CD8-positive, alpha-beta memory T cell (primary cell): ENCODE measurements at regions not wholly inside any gene's neighbourhood (a gene's known extent, or its start where the extent isn't known, plus 50 kb on each side); places are given as distances from the start of the nearest gene placed in this dataset.

Experiments used
- CTCF ChIA-PET: fragments of 350-600 bp; sonication (Branson Sonifier 250); formaldehyde crosslinking; loops from one replicate; lab custom pipeline; 2021; ENCODE audit warnings: antibody characterized with exemption; lab: Charles Lee
- POLR2A ChIA-PET: fragments of 350-600 bp; sonication (Branson Sonifier 250); formaldehyde crosslinking; loops from one replicate; lab custom pipeline; 2021; ENCODE audit warnings: antibody characterized with exemption; lab: Charles Lee
- DNase-seq, 5 donors: peaks; one replicate each; pipeline versions ENCODE4 v3.0.0 to v3.0.0-alpha.2; 2020 to 2022; ENCODE audit warnings: mixed read lengths in 1 of 5
- H3K27ac ChIP-seq: one replicate; pipeline ENCODE4 v1.7.0; 2013; ENCODE audit warnings: low read depth, mild to moderate bottlenecking, low read length, moderate library complexity
- H3K27me3 ChIP-seq: 2 replicates; pipeline ENCODE4 v1.7.0; 2013; ENCODE audit warnings: low read length, mild to moderate bottlenecking; ENCODE audit not compliant: insufficient read depth, poor library complexity, severe bottlenecking
- H3K36me3 ChIP-seq: 2 replicates; pipeline ENCODE4 v1.7.0; 2013; ENCODE audit warnings: mild to moderate bottlenecking, low read length, moderate library complexity; ENCODE audit not compliant: insufficient read depth
- H3K4me1 ChIP-seq: 2 replicates; pipeline ENCODE4 v1.7.0; 2013; ENCODE audit warnings: mild to moderate bottlenecking, low read length, moderate library complexity; ENCODE audit not compliant: insufficient read depth
- H3K4me3 ChIP-seq: 2 replicates; pipeline ENCODE4 v1.7.0; 2013; ENCODE audit warnings: mild to moderate bottlenecking, low read length
- H3K9me3 ChIP-seq: 2 replicates; pipeline ENCODE4 v1.7.0; 2013; ENCODE audit warnings: mild to moderate bottlenecking, low read length
- H3K27ac Mint-ChIP-seq, 8 donors: one replicate each; pipeline ENCODE4 v1.8.0; 2020 to 2021; ENCODE audit warnings: mixed read lengths in 8 of 8, mild to moderate bottlenecking in 6 of 8, inconsistent platforms in 3 of 8, moderate library complexity in 3 of 8
- H3K27me3 Mint-ChIP-seq, 2 donors: one replicate each; pipeline ENCODE4 v1.8.0; 2020 to 2021; ENCODE audit warnings: mixed read lengths in 2 of 2, mild to moderate bottlenecking in 1 of 2, moderate library complexity in 1 of 2
- H3K36me3 Mint-ChIP-seq, 3 donors: one replicate each; pipeline ENCODE4 v1.8.0; 2020 to 2021; ENCODE audit warnings: mixed read lengths in 3 of 3, inconsistent platforms in 1 of 3, mild to moderate bottlenecking in 1 of 3
- H3K4me1 Mint-ChIP-seq, 3 donors: one replicate each; pipeline ENCODE4 v1.8.0; 2020 to 2021; ENCODE audit warnings: mixed read lengths in 3 of 3, inconsistent platforms in 1 of 3, mild to moderate bottlenecking in 1 of 3
- H3K4me3 Mint-ChIP-seq, 7 donors: one replicate each; pipeline ENCODE4 v1.8.0; 2020 to 2021; ENCODE audit warnings: mixed read lengths in 7 of 7, mild to moderate bottlenecking in 6 of 7, moderate library complexity in 4 of 7, inconsistent platforms in 2 of 7
- H3K9me3 Mint-ChIP-seq, 5 donors: one replicate each; pipeline ENCODE4 v1.8.0; 2020 to 2022; ENCODE audit warnings: mixed read lengths in 5 of 5, mild to moderate bottlenecking in 3 of 5, moderate library complexity in 2 of 5, inconsistent platforms in 1 of 5

- ChIA-PET POLR2A (no interaction called here), CTCF (interaction anchor here (1.3 kb wide), 1 partner anchor 9 kb away, joined by 4 read pairs; no protein-coding TSS in a partner anchor)
- Mint-ChIP-seq H3K9me3 (no peaks in the 10 kb centered on the region), H3K4me1 (peaks cover 0 to 4% (median 0%) of the 10 kb centered on the region in 3 donors), H3K36me3 (no peaks in the 10 kb centered on the region), H3K27me3 (peaks cover 8 to 25% of the 10 kb centered on the region in 2 donors), H3K27ac (no peak overlapping the region), H3K4me3 (no peak overlapping the region)
- no peak overlapping the region for H3K27ac ChIP-seq
- H3K36me3 ChIP-seq: no peaks in the 10 kb centered on the region
- no peaks in the 10 kb centered on the region for H3K9me3 ChIP-seq
- no peak for DNase-seq
- H3K4me1 ChIP-seq: no peaks in the 10 kb centered on the region
- H3K4me3 ChIP-seq: no peak overlapping the region
- H3K27me3 ChIP-seq: no peaks in the 10 kb centered on the region
Measured at GRCh38 chr6:90934081-90934480, 347.2 kb upstream of the MAP3K7 start.

GRCh38 chr6:90932351-90932750 is 345.5 kb upstream of the MAP3K7 start:
- no peaks in the 10 kb centered on the region for H3K9me3 Mint-ChIP-seq
- Histone ChIP-seq H3K9me3 (no peaks in the 10 kb centered on the region), H3K4me1 (no peaks in the 10 kb centered on the region), H3K27ac (no peak overlapping the region), H3K27me3 (no peaks in the 10 kb centered on the region), H3K36me3 (no peaks in the 10 kb centered on the region), H3K4me3 (no peak overlapping the region)
- H3K36me3 Mint-ChIP-seq: no peaks in the 10 kb centered on the region
- POLR2A ChIA-PET: no interaction called here
- no peak for DNase-seq
- H3K27me3 Mint-ChIP-seq: peaks cover 8 to 27% of the 10 kb centered on the region in 2 donors
- no peak overlapping the region for H3K27ac Mint-ChIP-seq
- CTCF ChIA-PET: no interaction called here
- peaks cover 0 to 4% (median 0%) of the 10 kb centered on the region in 3 donors for H3K4me1 Mint-ChIP-seq
- H3K4me3 Mint-ChIP-seq: no peak overlapping the region

- Histone ChIP-seq H3K27me3 (no peaks in the 10 kb centered on the region), H3K4me3 (no peak overlapping the region), H3K9me3 (no peaks in the 10 kb centered on the region), H3K27ac (no peak overlapping the region), H3K4me1 (no peaks in the 10 kb centered on the region), H3K36me3 (no peaks in the 10 kb centered on the region)
- Mint-ChIP-seq H3K27me3 (peaks cover 4 to 26% of the 10 kb centered on the region in 2 donors), H3K4me3 (no peak overlapping the region), H3K27ac (peak overlapping the region in 1 of 8 donors; percentile 75), H3K9me3 (no peaks in the 10 kb centered on the region), H3K4me1 (no peaks in the 10 kb centered on the region), H3K36me3 (no peaks in the 10 kb centered on the region)
- ChIA-PET POLR2A (no interaction called here), CTCF (no interaction called here)
- DNase-seq: no peak
Measured at GRCh38 chr6:90928051-90928450, 341.2 kb upstream of the MAP3K7 start.

- H3K27ac ChIP-seq: no peak overlapping the region
- ChIA-PET POLR2A (no interaction called here), CTCF (interaction anchor here (0.9 to 1.0 kb wide), 2 partner anchors 9 to 16 kb away, joined by 3 to 4 read pairs; no protein-coding TSS in a partner anchor)
- no peaks in the 10 kb centered on the region for H3K36me3 Mint-ChIP-seq
- no peaks in the 10 kb centered on the region for H3K9me3 ChIP-seq
- H3K4me1 ChIP-seq: no peaks in the 10 kb centered on the region
- no peaks in the 10 kb centered on the region for H3K27me3 ChIP-seq
- H3K9me3 Mint-ChIP-seq: no peaks in the 10 kb centered on the region
- no peak overlapping the region for H3K27ac Mint-ChIP-seq
- H3K27me3 Mint-ChIP-seq: peaks cover 2 to 13% of the 10 kb centered on the region in 2 donors
- H3K4me3 Mint-ChIP-seq: no peak overlapping the region
- no peak overlapping the region for H3K4me3 ChIP-seq
- no peaks in the 10 kb centered on the region for H3K4me1 Mint-ChIP-seq
- H3K36me3 ChIP-seq: no peaks in the 10 kb centered on the region
- DNase-seq: no peak
Measured at GRCh38 chr6:90925726-90926125, 338.9 kb upstream of the MAP3K7 start.

DNA sequence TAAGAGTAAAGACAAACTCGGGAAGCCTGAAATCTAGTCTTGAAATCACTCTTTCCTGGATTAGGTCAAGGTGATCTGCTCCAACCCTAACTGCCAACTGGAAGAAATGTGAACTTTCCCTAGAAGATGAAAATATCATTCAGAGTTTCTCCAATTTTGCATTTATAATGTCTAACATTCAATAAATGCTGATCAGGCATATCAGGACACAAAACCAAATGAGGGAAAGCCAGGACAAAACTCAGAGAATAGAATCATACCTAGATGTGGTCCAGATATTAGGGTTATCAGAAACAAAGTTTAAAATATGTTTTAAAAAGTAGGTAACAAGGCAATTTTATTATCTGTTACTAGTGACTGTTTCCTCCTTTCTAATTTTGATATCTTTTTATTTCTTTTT is 335.5 kb upstream of the MAP3K7 start:
- ChIA-PET CTCF (no interaction called here), POLR2A (no interaction called here)
- DNase-seq: no peak
- Mint-ChIP-seq H3K36me3 (no peaks in the 10 kb centered on the region), H3K27me3 (peaks cover 2 to 12% of the 10 kb centered on the region in 2 donors), H3K9me3 (no peaks in the 10 kb centered on the region), H3K4me3 (no peak overlapping the region), H3K27ac (no peak overlapping the region), H3K4me1 (no peaks in the 10 kb centered on the region)
- no peaks in the 10 kb centered on the region for H3K9me3 ChIP-seq
- no peaks in the 10 kb centered on the region for H3K36me3 ChIP-seq
- H3K27me3 ChIP-seq: no peaks in the 10 kb centered on the region
- H3K27ac ChIP-seq: no peak overlapping the region
- no peaks in the 10 kb centered on the region for H3K4me1 ChIP-seq
- no peak overlapping the region for H3K4me3 ChIP-seq

DNA sequence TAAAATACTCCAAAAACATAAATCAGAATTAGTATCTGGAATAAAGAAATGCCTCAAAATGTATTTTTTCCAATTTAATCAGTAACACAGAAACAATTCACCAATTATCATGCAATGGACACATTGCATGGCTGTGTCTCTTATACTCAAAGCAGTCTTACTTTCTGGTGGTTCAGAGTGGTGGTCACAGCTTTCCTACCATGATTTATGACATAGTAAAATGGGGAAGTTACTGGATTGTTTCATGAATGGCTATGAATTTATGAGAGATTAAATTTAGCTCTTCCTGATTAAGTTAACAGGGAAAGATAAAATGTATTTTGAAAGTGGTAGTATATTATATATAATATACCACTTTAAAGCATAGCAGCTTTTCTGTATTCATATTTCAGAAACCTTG is 331.5 kb upstream of the MAP3K7 start:
- Mint-ChIP-seq H3K4me1 (no peaks in the 10 kb centered on the region), H3K27me3 (peaks cover 5 to 24% of the 10 kb centered on the region in 2 donors), H3K9me3 (peaks cover 0 to 6% (median 0%) of the 10 kb centered on the region in 5 donors), H3K36me3 (no peaks in the 10 kb centered on the region), H3K4me3 (no peak overlapping the region), H3K27ac (no peak overlapping the region)
- Histone ChIP-seq H3K27me3 (no peaks in the 10 kb centered on the region), H3K4me1 (no peaks in the 10 kb centered on the region), H3K36me3 (no peaks in the 10 kb centered on the region), H3K4me3 (no peak overlapping the region), H3K9me3 (no peaks in the 10 kb centered on the region), H3K27ac (no peak overlapping the region)
- DNase-seq: no peak
- ChIA-PET POLR2A (no interaction called here), CTCF (no interaction called here)

DNA sequence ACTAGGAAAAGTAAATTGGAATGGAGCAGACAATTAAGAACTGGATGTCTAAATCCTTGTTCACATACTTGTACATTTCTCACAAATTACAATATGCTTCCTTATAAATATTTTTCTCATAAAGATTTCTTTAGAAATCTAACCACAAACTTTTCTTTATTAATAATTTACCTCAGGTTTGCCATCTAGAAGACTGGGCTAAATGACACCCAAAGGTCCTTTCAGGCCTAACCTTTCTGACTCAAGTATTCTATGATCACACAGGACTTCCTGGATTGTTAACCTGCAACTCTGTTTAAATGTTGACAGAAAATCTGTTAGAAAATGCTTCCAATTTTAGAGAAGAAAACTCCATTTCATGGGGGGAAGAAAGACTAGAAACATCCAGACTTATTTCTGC is 330.5 kb upstream of the MAP3K7 start:
- Histone ChIP-seq H3K27me3 (no peaks in the 10 kb centered on the region), H3K27ac (no peak overlapping the region), H3K4me1 (no peaks in the 10 kb centered on the region), H3K4me3 (no peak overlapping the region), H3K9me3 (no peaks in the 10 kb centered on the region), H3K36me3 (no peaks in the 10 kb centered on the region)
- H3K9me3 Mint-ChIP-seq: peaks cover 0 to 6% (median 0%) of the 10 kb centered on the region in 5 donors
- no peaks in the 10 kb centered on the region for H3K4me1 Mint-ChIP-seq
- ChIA-PET POLR2A (no interaction called here), CTCF (no interaction called here)
- no peaks in the 10 kb centered on the region for H3K36me3 Mint-ChIP-seq
- no peak for DNase-seq
- H3K27ac Mint-ChIP-seq: no peak overlapping the region
- no peak overlapping the region for H3K4me3 Mint-ChIP-seq
- peaks cover 5 to 29% of the 10 kb centered on the region in 2 donors for H3K27me3 Mint-ChIP-seq

DNA sequence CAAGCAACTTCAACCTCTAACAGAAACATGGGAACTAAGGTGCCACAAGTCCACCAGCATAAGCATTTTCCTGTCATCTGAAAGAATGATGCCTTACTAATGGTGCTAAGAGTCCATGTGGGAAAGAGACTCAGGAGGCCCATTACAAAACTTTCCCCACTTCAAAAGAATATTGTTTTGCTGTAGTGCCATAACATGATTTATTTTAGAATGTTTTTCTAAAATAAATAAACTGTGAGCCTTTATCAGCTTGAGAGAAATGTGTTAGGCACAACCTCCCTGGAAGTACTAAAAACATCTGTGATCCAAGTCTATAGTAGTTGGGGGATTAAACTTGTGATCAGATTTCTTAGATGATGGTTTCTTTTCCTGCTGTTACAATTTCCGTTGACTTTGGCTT is 330.1 kb upstream of the MAP3K7 start:
- H3K36me3 Mint-ChIP-seq: no peaks in the 10 kb centered on the region

More for the DNA sequence above, 330.1 kb upstream of the MAP3K7 start:
- Mint-ChIP-seq H3K9me3 (peaks cover 0 to 6% (median 0%) of the 10 kb centered on the region in 5 donors), H3K4me3 (no peak overlapping the region), H3K27ac (no peak overlapping the region), H3K27me3 (peaks cover 5 to 29% of the 10 kb centered on the region in 2 donors), H3K4me1 (no peaks in the 10 kb centered on the region)
- no peak overlapping the region for H3K27ac ChIP-seq
- H3K4me3 ChIP-seq: no peak overlapping the region
- H3K27me3 ChIP-seq: no peaks in the 10 kb centered on the region
- no peaks in the 10 kb centered on the region for H3K9me3 ChIP-seq
- POLR2A ChIA-PET: no interaction called here
- no peaks in the 10 kb centered on the region for H3K4me1 ChIP-seq
- CTCF ChIA-PET: no interaction called here
- no peaks in the 10 kb centered on the region for H3K36me3 ChIP-seq
- no peak for DNase-seq
